ENCODE measurements at regions not wholly inside any gene's neighbourhood (a gene's known extent, or its start where the extent isn't known, plus 50 kb on each side); places are given as distances from the start of the nearest gene placed in this dataset.

- in situ Hi-C loops (cut with MboI; ENCODE audit: low pct_unique_long_range_greater_than_20kb, low sequenced_read_pairs, unreplicated experiment): no loop called here
- no peak for TF ChIP-seq CTCF (IDR thresholded peaks at IDR 0.05; ENCODE audit: extremely low read depth, insufficient read depth, missing control alignments)
- no peak for DNase-seq (ENCODE audit: low spot score)
Measured at GRCh38 chr9:82571540-82571939, 491.4 kb downstream of the RASEF start.

GRCh38 chr9:82572146-82572545 is 490.8 kb downstream of the RASEF start:
- in situ Hi-C loops (cut with MboI; ENCODE audit: low pct_unique_long_range_greater_than_20kb, low sequenced_read_pairs, unreplicated experiment): no loop called here
- TF ChIP-seq CTCF (IDR thresholded peaks at IDR 0.05; ENCODE audit: extremely low read depth, insufficient read depth, missing control alignments): no peak
- no peak for DNase-seq (ENCODE audit: low spot score)

- no peak for DNase-seq (ENCODE audit: low spot score)
- in situ Hi-C loops (cut with MboI; ENCODE audit: low pct_unique_long_range_greater_than_20kb, low sequenced_read_pairs, unreplicated experiment): no loop called here
- no peak for TF ChIP-seq CTCF (IDR thresholded peaks at IDR 0.05; ENCODE audit: extremely low read depth, insufficient read depth, missing control alignments)
Measured at GRCh38 chr9:82574911-82575310, 488.0 kb downstream of the RASEF start.

- in situ Hi-C loops (cut with MboI; ENCODE audit: low pct_unique_long_range_greater_than_20kb, low sequenced_read_pairs, unreplicated experiment): no loop called here
- TF ChIP-seq CTCF (IDR thresholded peaks at IDR 0.05; ENCODE audit: extremely low read depth, insufficient read depth, missing control alignments): no peak
- no peak for DNase-seq (ENCODE audit: low spot score)
Measured at GRCh38 chr9:82580921-82581320, 482.0 kb downstream of the RASEF start.

- TF ChIP-seq CTCF (IDR thresholded peaks at IDR 0.05; ENCODE audit: extremely low read depth, insufficient read depth, missing control alignments): no peak
- in situ Hi-C loops (cut with MboI; ENCODE audit: low pct_unique_long_range_greater_than_20kb, low sequenced_read_pairs, unreplicated experiment): no loop called here
- no peak for DNase-seq (ENCODE audit: low spot score)
Measured at GRCh38 chr9:82581516-82581915, 481.4 kb downstream of the RASEF start.

GRCh38 chr9:82581935-82582334 is 481.0 kb downstream of the RASEF start:
- TF ChIP-seq CTCF (IDR thresholded peaks at IDR 0.05; ENCODE audit: extremely low read depth, insufficient read depth, missing control alignments): no peak
- in situ Hi-C loops (cut with MboI; ENCODE audit: low pct_unique_long_range_greater_than_20kb, low sequenced_read_pairs, unreplicated experiment): no loop called here
- DNase-seq (ENCODE audit: low spot score): no peak

GRCh38 chr9:82582693-82583092 is 480.2 kb downstream of the RASEF start:
- in situ Hi-C loops (cut with MboI; ENCODE audit: low pct_unique_long_range_greater_than_20kb, low sequenced_read_pairs, unreplicated experiment): no loop called here
- no peak for TF ChIP-seq CTCF (IDR thresholded peaks at IDR 0.05; ENCODE audit: extremely low read depth, insufficient read depth, missing control alignments)
- DNase-seq (ENCODE audit: low spot score): no peak

Data from GM13977 (cell line).